Loucy (cell line): ENCODE measurements at regions not wholly inside any gene's neighbourhood (a gene's known extent, or its start where the extent isn't known, plus 50 kb on each side); places are given as distances from the start of the nearest gene placed in this dataset.

Experiments used
- H2AFZ ChIP-seq: fragments of 200-600 bp; sonication (generic); 2 replicates; pipeline ENCODE4 v1.6.0; 2016; ENCODE audit warnings: antibody characterized with exemption, mild to moderate bottlenecking, low read length, moderate library complexity
- H3F3A ChIP-seq: fragments of 200-600 bp; 2 replicates; pipeline ENCODE4 v1.6.0; 2016; ENCODE audit warnings: antibody characterized with exemption, low read depth, mild to moderate bottlenecking
- H3K27me3 ChIP-seq: fragments of 200-600 bp; sonication (generic); 2 replicates; pipeline ENCODE4 v1.6.1; 2014; ENCODE audit warnings: low read length, mild to moderate bottlenecking; ENCODE audit not compliant: insufficient read depth, poor library complexity, severe bottlenecking
- H3K36me3 ChIP-seq: fragments of 200-600 bp; sonication (generic); 2 replicates; pipeline ENCODE4 v1.6.1; 2016; ENCODE audit warnings: low read length; ENCODE audit not compliant: insufficient read depth
- H3K4me1 ChIP-seq: fragments of 200-600 bp; sonication (generic); 2 replicates; pipeline ENCODE4 v1.5.1; 2014; ENCODE audit warnings: low read length, mild to moderate bottlenecking; ENCODE audit not compliant: insufficient read depth, poor library complexity, severe bottlenecking
- H3K4me2 ChIP-seq: fragments of 200-600 bp; sonication (generic); 2 replicates; pipeline ENCODE4 v1.6.0; 2014; ENCODE audit warnings: antibody characterized with exemption, low read length, low read depth, mild to moderate bottlenecking; ENCODE audit not compliant: poor library complexity, severe bottlenecking
- H3K4me3 ChIP-seq: fragments of 200-600 bp; sonication (generic); 2 replicates; pipeline ENCODE4 v1.5.1; 2014; ENCODE audit warnings: low read length, mild to moderate bottlenecking, mixed read lengths; ENCODE audit not compliant: poor library complexity, severe bottlenecking
- H3K79me2 ChIP-seq: fragments of 200-600 bp; sonication (generic); 2 replicates; pipeline ENCODE4 v1.6.1; 2014; ENCODE audit warnings: low read length; ENCODE audit not compliant: insufficient read depth
- H3K9ac ChIP-seq: fragments of 200-600 bp; sonication (generic); 2 replicates; pipeline ENCODE4 v1.6.0; 2014; ENCODE audit warnings: mild to moderate bottlenecking, low read depth, low read length, moderate library complexity; ENCODE audit not compliant: poor library complexity, severe bottlenecking
- H3K9me2 ChIP-seq: fragments of 200-600 bp; sonication (generic); replicated peaks from 2 replicates; pipeline ENCODE4 v1.6.1; 2016; ENCODE audit warnings: low read depth, low read length, mixed read lengths
- H3K9me3 ChIP-seq: fragments of 200-600 bp; sonication (generic); 2 replicates; pipeline ENCODE4 v1.6.1; 2014; ENCODE audit warnings: mild to moderate bottlenecking, antibody characterized with exemption, low read length, low read depth; ENCODE audit not compliant: insufficient read depth
- H4K20me1 ChIP-seq: fragments of 200-600 bp; sonication (generic); 2 replicates; pipeline ENCODE4 v1.6.0; 2014; ENCODE audit warnings: antibody characterized with exemption, low read length, mild to moderate bottlenecking; ENCODE audit not compliant: insufficient read depth, poor library complexity, severe bottlenecking
- CTCF ChIP-seq: fragments of 200-600 bp; sonication (generic); conservative IDR thresholded peaks from 2 replicates; pipeline ENCODE4 v1.5.1; 2014; ENCODE audit warnings: mild to moderate bottlenecking, antibody characterized with exemption, low read length
- EZH2phosphoT487 ChIP-seq: fragments of 200-600 bp; IDR thresholded peaks from 2 replicates; pipeline ENCODE4 v1.6.1; 2018; ENCODE audit warnings: antibody characterized with exemption, mild to moderate bottlenecking, moderate library complexity, borderline replicate concordance

GRCh38 chr6:12575961-12576360, 140.6 kb upstream of the PHACTR1 start:
- H3K4me1 ChIP-seq: no peaks in the 10 kb centered on the region

GRCh38 chr6:12576389-12576788, 140.2 kb upstream of the PHACTR1 start:
- Histone ChIP-seq H3K9me3 (no peaks in the 10 kb centered on the region), H3K9ac (no peak overlapping the region), H3K4me1 (no peaks in the 10 kb centered on the region), H4K20me1 (no peaks in the 10 kb centered on the region), H3K79me2 (no peaks in the 10 kb centered on the region), H3K9me2 (no peaks in the 10 kb centered on the region), H3K27me3 (no peaks in the 10 kb centered on the region), H3K36me3 (no peaks in the 10 kb centered on the region), H3K4me2 (no peak overlapping the region), H3K4me3 (no peak overlapping the region), H2AFZ (no peak overlapping the region), H3F3A (no peaks in the 10 kb centered on the region)
- TF ChIP-seq EZH2phosphoT487: no peak
- no peak for TF ChIP-seq CTCF

More at GRCh38 chr6:12575961-12576360, 140.6 kb upstream of the PHACTR1 start:
- Histone ChIP-seq H3K9me2 (no peaks in the 10 kb centered on the region), H4K20me1 (no peaks in the 10 kb centered on the region), H3K79me2 (no peaks in the 10 kb centered on the region), H3K9me3 (no peaks in the 10 kb centered on the region), H2AFZ (no peak overlapping the region), H3K4me3 (no peak overlapping the region), H3K36me3 (no peaks in the 10 kb centered on the region), H3K27me3 (no peaks in the 10 kb centered on the region), H3K9ac (no peak overlapping the region), H3F3A (no peaks in the 10 kb centered on the region), H3K4me2 (no peak overlapping the region)
- TF ChIP-seq EZH2phosphoT487: no peak
- no peak for TF ChIP-seq CTCF

- H3K9ac ChIP-seq: no peak overlapping the region
- H3K4me1 ChIP-seq: no peaks in the 10 kb centered on the region
- no peaks in the 10 kb centered on the region for H3K9me3 ChIP-seq
- TF ChIP-seq CTCF: no peak
- no peak for TF ChIP-seq EZH2phosphoT487
- H3K79me2 ChIP-seq: no peaks in the 10 kb centered on the region
- H3F3A ChIP-seq: no peaks in the 10 kb centered on the region
- no peaks in the 10 kb centered on the region for H3K27me3 ChIP-seq
- H2AFZ ChIP-seq: no peak overlapping the region
- H4K20me1 ChIP-seq: no peaks in the 10 kb centered on the region
- no peaks in the 10 kb centered on the region for H3K9me2 ChIP-seq
- H3K4me2 ChIP-seq: no peak overlapping the region
- no peak overlapping the region for H3K4me3 ChIP-seq
- H3K36me3 ChIP-seq: no peaks in the 10 kb centered on the region
These were observed 139.3 kb upstream of the PHACTR1 start for GRCh38 chr6:12577124-12577850.
